T-cell (primary cell): ENCODE measurements at regions not wholly inside any gene's neighbourhood (a gene's known extent, or its start where the extent isn't known, plus 50 kb on each side); places are given as distances from the start of the nearest gene placed in this dataset.
"Not testable (repeated sequence)": the region's sequence is repeated elsewhere in the genome, so short reads cannot be mapped to it uniquely, and the experiment has no call there.

Experiments
- ATAC-seq, 4 experiments: fragments of 200-7000 bp in 3 of 4; fragments of 150-1000 bp in 1 of 4; cut with Tn5 transposase; replicated peaks in 1 of 4; 1 replicate in 3 of 4; 2 replicates in 1 of 4; pipeline ENCODE4 v1.10.0; 2021; ENCODE audit warnings: moderate library complexity in 3 of 4, mild to moderate bottlenecking in 2 of 4, moderate number of reproducible peaks in 1 of 4
- CTCF ChIA-PET, 2 donors: fragments of 300-600 bp; sonication (Branson Sonifier 250); formaldehyde crosslinking; loops; one replicate each; lab custom pipeline; 2022; ENCODE audit warnings: antibody characterized with exemption in 2 of 2; lab: Charles Lee
- POLR2A ChIA-PET, 2 donors: fragments of 300-600 bp; sonication (Branson Sonifier 250); formaldehyde crosslinking; loops; one replicate each; lab custom pipeline; 2022; ENCODE audit warnings: antibody characterized with exemption in 2 of 2; lab: Charles Lee
- DNase-seq, 35 experiments: peaks; one replicate each; pipeline versions ENCODE4 v3.0.0 to v3.0.0-alpha.2; 2013 to 2023
- H3K27ac ChIP-seq: one replicate; pipeline ENCODE4 v1.5.1; 2013; ENCODE audit warnings: low read length
- H3K27me3 ChIP-seq, 2 experiments: replicated peaks in 1 of 2; 1 replicate in 1 of 2; 2 replicates in 1 of 2; pipeline versions ENCODE4 v1.6.1 to v1.7.0; 2013; ENCODE audit warnings: low read length in 1 of 2, mixed read lengths in 1 of 2; ENCODE audit not compliant: control insufficient read depth in 2 of 2, insufficient read depth in 2 of 2; ENCODE audit errors: extremely low read depth in 1 of 2
- H3K36me3 ChIP-seq, 2 donors: 1 replicate in 1 of 2; 2 replicates in 1 of 2; pipeline versions ENCODE4 v1.6.1 to v1.7.0; 2013; ENCODE audit warnings: low read length in 1 of 2; ENCODE audit not compliant: control insufficient read depth in 2 of 2, insufficient read depth in 1 of 2; ENCODE audit errors: extremely low read depth in 1 of 2
- H3K4me1 ChIP-seq, 2 experiments: 1 replicate in 1 of 2; 2 replicates in 1 of 2; pipeline versions ENCODE4 v1.6.1 to v1.7.0; 2013; ENCODE audit warnings: low read length in 2 of 2, mixed read lengths in 1 of 2; ENCODE audit not compliant: insufficient read depth in 2 of 2, control insufficient read depth in 1 of 2; ENCODE audit errors: extremely low read depth in 1 of 2
- H3K4me3 ChIP-seq, 2 donors: 1 replicate in 1 of 2; 2 replicates in 1 of 2; pipeline versions ENCODE4 v1.5.1 to v1.7.0; 2013; ENCODE audit warnings: mild to moderate bottlenecking in 2 of 2, low read length in 1 of 2, moderate library complexity in 1 of 2; ENCODE audit not compliant: control insufficient read depth in 1 of 2; ENCODE audit errors: extremely low read depth in 1 of 2
- H3K9me3 ChIP-seq: 2 replicates; pipeline ENCODE4 v1.7.0; 2013
- H3K27ac Mint-ChIP-seq, 2 donors: one replicate each; pipeline ENCODE4 v1.8.0; 2020 to 2021; ENCODE audit warnings: mild to moderate bottlenecking in 2 of 2, mixed read lengths in 2 of 2
- H3K27me3 Mint-ChIP-seq, 2 donors: one replicate each; pipeline ENCODE4 v1.8.0; 2021 to 2022; ENCODE audit warnings: mixed read lengths in 2 of 2
- H3K36me3 Mint-ChIP-seq: one replicate; pipeline ENCODE4 v1.8.0; 2021; ENCODE audit warnings: mixed read lengths
- H3K4me1 Mint-ChIP-seq, 3 donors: one replicate each; pipeline ENCODE4 v1.8.0; 2020 to 2022; ENCODE audit warnings: mixed read lengths in 3 of 3, mild to moderate bottlenecking in 1 of 3
- H3K4me3 Mint-ChIP-seq, 3 donors: one replicate each; pipeline ENCODE4 v1.8.0; 2020 to 2022; ENCODE audit warnings: mild to moderate bottlenecking in 3 of 3, mixed read lengths in 3 of 3, moderate library complexity in 3 of 3
- H3K9me3 Mint-ChIP-seq, 3 donors: one replicate each; pipeline ENCODE4 v1.8.0; 2020 to 2022; ENCODE audit warnings: mixed read lengths in 3 of 3
- WGBS: methylation state at CpG from one replicate; pipeline ENCODE4 v1.1.5; 2013; ENCODE audit warnings: missing lambda C conversion rate; ENCODE audit not compliant: insufficient coverage; 5-methylcytosine and 5-hydroxymethylcytosine counted together

DNA sequence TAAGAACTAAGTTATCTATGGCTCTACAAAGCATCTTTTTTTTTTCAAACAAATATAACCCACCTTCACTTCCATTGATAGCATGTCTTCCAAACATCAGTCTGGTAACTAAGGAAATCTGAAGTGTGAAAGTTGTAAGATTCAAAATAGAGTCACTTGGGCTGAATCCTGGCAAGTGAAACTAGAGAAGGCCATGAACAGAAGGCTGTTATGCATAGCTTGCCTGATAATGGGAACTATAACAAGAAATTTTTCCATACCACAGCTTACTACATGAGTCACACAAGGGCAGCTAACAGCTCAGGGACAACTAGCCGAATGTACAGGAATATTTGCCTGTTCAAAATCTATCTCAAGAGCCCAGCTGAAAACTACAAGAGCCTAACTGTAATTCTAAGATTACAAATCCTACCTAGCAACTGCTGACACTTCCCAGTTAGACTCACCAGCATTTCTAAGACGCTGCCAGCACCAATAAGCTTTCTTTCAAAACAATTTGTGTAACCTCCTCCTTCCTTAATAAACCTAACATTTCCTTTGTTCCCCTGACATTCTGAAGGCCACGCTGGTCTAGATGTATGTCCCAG lies 1066.5 kb downstream of the PLOD2 start:
- ATAC-seq, result no peak
- Histone ChIP-seq H3K36me3 (no peaks in the 10 kb centered on the region), H3K27ac (no peak overlapping the region), H3K4me3 (no peak overlapping the region), H3K27me3 (no peaks in the 10 kb centered on the region), H3K4me1 (no peaks in the 10 kb centered on the region), H3K9me3 (no peaks in the 10 kb centered on the region)
- WGBS, result 25% methylated on average over 2 of the region's 3 CpGs
- CTCF ChIA-PET, result no interaction called here
- Mint-ChIP-seq H3K4me1 (no peaks in the 10 kb centered on the region), H3K9me3 (no peaks in the 10 kb centered on the region), H3K36me3 (no peaks in the 10 kb centered on the region), H3K4me3 (no peak overlapping the region), H3K27ac (no peak overlapping the region), H3K27me3 (no peaks in the 10 kb centered on the region)
- POLR2A ChIA-PET, result no interaction called here
- DNase-seq, result peak in 1 of 35 experiments; percentile 2

DNA sequence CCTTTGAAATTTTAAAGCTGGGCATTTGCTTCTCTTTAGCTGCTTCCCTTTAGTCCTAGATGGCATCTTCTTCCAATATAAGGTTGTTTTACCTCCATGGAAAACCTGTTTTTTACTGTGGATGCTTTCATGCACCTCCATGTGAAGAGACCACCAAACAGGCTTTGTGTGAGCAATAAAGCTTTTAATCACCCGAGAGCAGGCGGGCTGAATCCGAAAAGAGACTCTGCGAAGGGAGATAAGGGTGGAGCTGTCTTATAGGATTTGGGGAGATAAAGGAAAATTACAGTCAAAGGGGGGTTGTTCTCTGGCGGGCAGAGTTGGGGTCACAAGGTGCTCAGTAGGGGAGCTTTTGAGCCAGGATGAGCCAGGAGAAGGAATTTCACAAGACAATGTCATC lies 1049.8 kb downstream of the PLOD2 start:
- H3K27ac Mint-ChIP-seq, DNase-seq, H3K4me1 Mint-ChIP-seq, H3K4me3 ChIP-seq, H3K36me3 ChIP-seq, POLR2A ChIA-PET, H3K27ac ChIP-seq, H3K36me3 Mint-ChIP-seq, H3K27me3 Mint-ChIP-seq, H3K4me3 Mint-ChIP-seq, H3K4me1 ChIP-seq, H3K27me3 ChIP-seq, H3K9me3 ChIP-seq, CTCF ChIA-PET, ATAC-seq: not testable (repeated sequence)
- peaks cover 8 to 23% (median 8%) of the 10 kb centered on the region in 3 donors for H3K9me3 Mint-ChIP-seq
- no CpG with 5 or more reads among the region's 5 CpGs for WGBS

DNA sequence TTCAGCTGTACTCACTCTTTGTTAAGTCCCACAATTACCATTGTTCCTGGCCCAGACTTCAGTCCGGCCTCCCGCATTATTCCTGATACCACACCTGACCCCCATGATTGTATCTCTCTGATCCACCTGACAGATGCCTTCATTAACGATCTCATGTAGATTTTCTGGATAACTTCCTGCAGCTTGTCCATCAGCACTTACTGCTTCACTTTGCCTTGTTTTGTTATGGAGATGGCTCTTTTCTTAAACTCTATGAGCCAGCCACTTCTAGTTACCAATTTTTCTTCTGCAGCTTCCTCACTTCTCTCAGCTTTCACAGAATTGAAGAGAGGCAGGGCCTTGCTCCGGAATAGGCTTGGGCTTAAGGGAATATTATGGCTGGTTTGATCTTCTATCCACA lies 1044.2 kb downstream of the PLOD2 start:
- POLR2A ChIA-PET, result no interaction called here

DNA sequence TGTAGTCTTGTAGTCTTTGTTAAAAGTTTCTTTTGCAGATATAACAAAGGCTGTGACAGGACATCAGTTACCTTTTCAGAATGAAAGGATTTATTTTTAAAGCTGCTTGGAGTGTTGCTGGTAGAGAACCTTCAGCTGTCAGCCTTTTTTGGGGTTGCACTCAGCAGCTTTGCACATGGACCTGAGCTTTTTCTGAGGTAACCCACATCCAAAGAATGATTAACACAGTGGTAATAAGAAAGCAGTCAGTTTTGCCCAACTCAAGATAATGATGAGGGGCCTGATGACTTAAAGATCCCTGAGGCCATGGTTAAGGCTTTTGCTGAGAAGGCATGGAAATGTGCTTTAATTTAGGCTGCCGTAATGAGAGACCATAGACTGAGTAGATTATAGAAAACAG lies 1042.7 kb downstream of the PLOD2 start:
- H3K4me1 Mint-ChIP-seq, result no peaks in the 10 kb centered on the region
- ATAC-seq (no peak), DNase-seq (no peak)
- H3K36me3 Mint-ChIP-seq, result no peaks in the 10 kb centered on the region
- Histone ChIP-seq H3K9me3 (no peaks in the 10 kb centered on the region), H3K4me1 (no peaks in the 10 kb centered on the region), H3K27me3 (no peaks in the 10 kb centered on the region), H3K4me3 (no peak overlapping the region), H3K27ac (no peak overlapping the region), H3K36me3 (no peaks in the 10 kb centered on the region)
- no CpG with 5 or more reads among the region's 1 CpG for WGBS
- ChIA-PET CTCF (no interaction called here), POLR2A (no interaction called here)
- no peaks in the 10 kb centered on the region for H3K27me3 Mint-ChIP-seq
- no peak overlapping the region for H3K4me3 Mint-ChIP-seq
- no peak overlapping the region for H3K27ac Mint-ChIP-seq
- H3K9me3 Mint-ChIP-seq, result peaks cover 0 to 27% (median 8%) of the 10 kb centered on the region in 3 donors

More for the DNA sequence above, 1044.2 kb downstream of the PLOD2 start:
- Mint-ChIP-seq H3K4me1 (no peaks in the 10 kb centered on the region), H3K36me3 (no peaks in the 10 kb centered on the region), H3K27me3 (no peaks in the 10 kb centered on the region), H3K27ac (no peak overlapping the region), H3K9me3 (peaks cover 0 to 31% (median 8%) of the 10 kb centered on the region in 3 donors), H3K4me3 (no peak overlapping the region)
- ATAC-seq, result no peak
- H3K27me3 ChIP-seq, result no peaks in the 10 kb centered on the region
- H3K4me3 ChIP-seq, result no peak overlapping the region
- no peaks in the 10 kb centered on the region for H3K9me3 ChIP-seq
- no peaks in the 10 kb centered on the region for H3K36me3 ChIP-seq
- H3K27ac ChIP-seq, result no peak overlapping the region
- DNase-seq, result no peak
- no CpG with 5 or more reads among the region's 4 CpGs for WGBS
- no peaks in the 10 kb centered on the region for H3K4me1 ChIP-seq
- CTCF ChIA-PET, result no interaction called here

DNA sequence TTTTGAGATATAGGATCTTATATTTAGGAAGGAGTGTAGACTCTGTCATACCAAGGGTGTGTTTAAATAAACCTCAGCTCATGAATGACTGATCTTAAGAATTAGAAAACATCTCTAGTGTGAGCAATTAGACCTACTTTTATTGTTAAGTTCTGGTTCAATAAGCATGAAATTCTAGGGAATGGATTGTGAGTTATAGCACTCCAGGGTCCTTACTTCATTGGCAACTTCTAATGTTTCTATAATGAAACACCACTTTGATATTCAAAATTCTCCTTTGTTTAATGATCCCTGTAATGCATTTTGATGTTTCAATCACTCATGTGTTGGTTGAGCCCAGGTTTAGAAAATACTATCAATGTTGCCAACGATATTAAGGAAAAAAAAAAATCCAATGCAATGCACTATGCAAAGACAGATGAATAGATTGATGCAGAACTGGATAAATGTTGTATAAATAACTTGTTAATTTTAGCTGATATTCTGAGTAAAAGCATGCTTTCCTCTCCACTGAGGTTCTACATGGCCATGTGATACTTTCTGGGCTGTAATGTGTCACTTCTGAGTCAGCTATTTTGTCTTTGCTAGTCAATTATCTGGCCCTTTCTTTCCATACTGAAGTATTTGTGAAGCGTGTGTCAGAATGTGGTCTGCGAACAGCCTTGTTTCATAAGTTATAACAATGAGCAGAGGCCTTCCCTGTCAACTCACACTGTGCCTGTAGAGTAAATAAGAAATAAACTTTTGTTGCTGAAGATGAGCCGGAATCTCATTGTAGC lies 1035.9 kb downstream of the PLOD2 start:
- 83% methylated on average over 1 of the region's 4 CpGs for WGBS
- Histone ChIP-seq H3K4me3 (no peak overlapping the region), H3K27ac (no peak overlapping the region), H3K36me3 (no peaks in the 10 kb centered on the region), H3K9me3 (no peaks in the 10 kb centered on the region), H3K27me3 (no peaks in the 10 kb centered on the region), H3K4me1 (no peaks in the 10 kb centered on the region)
- H3K4me1 Mint-ChIP-seq, result no peaks in the 10 kb centered on the region
- no peaks in the 10 kb centered on the region for H3K9me3 Mint-ChIP-seq
- ChIA-PET CTCF (no interaction called here), POLR2A (no interaction called here)
- no peaks in the 10 kb centered on the region for H3K36me3 Mint-ChIP-seq
- no peak overlapping the region for H3K27ac Mint-ChIP-seq
- no peak overlapping the region for H3K4me3 Mint-ChIP-seq
- DNase-seq (no peak), ATAC-seq (no peak)
- H3K27me3 Mint-ChIP-seq, result no peaks in the 10 kb centered on the region

DNA sequence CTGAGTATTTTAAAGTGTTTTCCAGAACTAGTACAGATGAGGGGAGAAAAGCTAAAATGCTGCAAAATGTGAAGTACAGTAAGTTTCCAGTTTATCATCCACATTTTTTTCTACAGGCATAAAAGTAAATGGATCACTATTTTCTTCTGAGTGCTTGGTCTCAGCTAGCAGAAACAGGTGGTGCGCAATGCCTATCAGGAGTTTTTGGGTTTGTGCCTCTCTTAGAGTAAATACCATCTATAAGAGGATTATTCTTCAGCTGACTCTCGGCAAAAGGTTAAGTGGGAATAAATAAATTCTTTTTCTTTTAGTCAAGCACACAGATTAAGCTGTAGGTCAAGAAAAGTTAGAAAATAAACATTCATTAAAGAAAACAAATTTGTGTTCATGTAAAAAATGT lies 1027.7 kb downstream of the PLOD2 start:
- no CpG with 5 or more reads among the region's 2 CpGs for WGBS

More for the DNA sequence above, 1027.7 kb downstream of the PLOD2 start:
- Histone ChIP-seq H3K9me3 (no peaks in the 10 kb centered on the region), H3K36me3 (no peaks in the 10 kb centered on the region), H3K4me3 (no peak overlapping the region), H3K27me3 (no peaks in the 10 kb centered on the region), H3K27ac (no peak overlapping the region), H3K4me1 (no peaks in the 10 kb centered on the region)
- ChIA-PET CTCF (no interaction called here), POLR2A (no interaction called here)
- Mint-ChIP-seq H3K4me3 (no peak overlapping the region), H3K36me3 (no peaks in the 10 kb centered on the region), H3K27me3 (no peaks in the 10 kb centered on the region), H3K27ac (no peak overlapping the region), H3K4me1 (no peaks in the 10 kb centered on the region), H3K9me3 (peaks cover 2 to 3% (median 3%) of the 10 kb centered on the region in 3 donors)
- ATAC-seq (no peak), DNase-seq (no peak)
